CD4-positive, alpha-beta memory T cell (primary cell): ENCODE measurements at regions not wholly inside any gene's neighbourhood (a gene's known extent, or its start where the extent isn't known, plus 50 kb on each side); places are given as distances from the start of the nearest gene placed in this dataset.

Source experiments
- CTCF ChIA-PET: fragments of 350-600 bp; sonication (Branson Sonifier 250); formaldehyde crosslinking; loops from one replicate; lab custom pipeline; 2021; ENCODE audit warnings: inconsistent platforms; ENCODE audit not compliant: partially characterized antibody; lab: Charles Lee
- POLR2A ChIA-PET: fragments of 350-600 bp; sonication (Branson Sonifier 250); formaldehyde crosslinking; loops from one replicate; lab custom pipeline; 2021; ENCODE audit not compliant: partially characterized antibody; lab: Charles Lee
- DNase-seq, 5 donors: peaks; one replicate each; pipeline versions ENCODE4 v3.0.0 to v3.0.0-alpha.2; 2020 to 2022; ENCODE audit warnings: mixed read lengths in 1 of 5
- H3K27ac ChIP-seq: one replicate; pipeline ENCODE4 v1.7.0; 2013; ENCODE audit warnings: low read depth, low read length
- H3K27me3 ChIP-seq: 2 replicates; pipeline ENCODE4 v1.7.0; 2013; ENCODE audit warnings: mild to moderate bottlenecking, low read length, moderate library complexity; ENCODE audit not compliant: insufficient read depth
- H3K36me3 ChIP-seq: 2 replicates; pipeline ENCODE4 v1.7.0; 2013; ENCODE audit warnings: mild to moderate bottlenecking, low read length, moderate library complexity; ENCODE audit not compliant: insufficient read depth
- H3K4me1 ChIP-seq: 2 replicates; pipeline ENCODE4 v1.7.0; 2013; ENCODE audit warnings: mild to moderate bottlenecking, low read length, moderate library complexity; ENCODE audit not compliant: insufficient read depth
- H3K4me3 ChIP-seq, 2 donors: one replicate each; pipeline ENCODE4 v1.7.0; 2013; ENCODE audit warnings: low read length in 2 of 2, mild to moderate bottlenecking in 1 of 2
- H3K9me3 ChIP-seq, 2 donors: one replicate each; pipeline ENCODE4 v1.7.0; 2013; ENCODE audit warnings: low read length in 2 of 2, control low read depth in 1 of 2; ENCODE audit not compliant: control insufficient read depth in 1 of 2
- H3K27ac Mint-ChIP-seq, 7 donors: one replicate each; pipeline ENCODE4 v1.8.0; 2020 to 2021; ENCODE audit warnings: mixed read lengths in 7 of 7, mild to moderate bottlenecking in 6 of 7, inconsistent platforms in 3 of 7, moderate library complexity in 3 of 7
- H3K27me3 Mint-ChIP-seq, 2 donors: one replicate each; pipeline ENCODE4 v1.8.0; 2020 to 2021; ENCODE audit warnings: mixed read lengths in 2 of 2
- H3K36me3 Mint-ChIP-seq, 2 donors: one replicate each; pipeline ENCODE4 v1.8.0; 2020 to 2021; ENCODE audit warnings: mixed read lengths in 2 of 2, inconsistent platforms in 1 of 2, mild to moderate bottlenecking in 1 of 2
- H3K4me1 Mint-ChIP-seq, 4 donors: one replicate each; pipeline ENCODE4 v1.8.0; 2020 to 2021; ENCODE audit warnings: mixed read lengths in 4 of 4, mild to moderate bottlenecking in 1 of 4
- H3K4me3 Mint-ChIP-seq, 8 donors: one replicate each; pipeline ENCODE4 v1.8.0; 2020 to 2021; ENCODE audit warnings: mixed read lengths in 8 of 8, mild to moderate bottlenecking in 7 of 8, moderate library complexity in 6 of 8, inconsistent platforms in 3 of 8
- H3K9me3 Mint-ChIP-seq, 8 donors: one replicate each; pipeline ENCODE4 v1.8.0; 2020 to 2021; ENCODE audit warnings: mixed read lengths in 8 of 8, mild to moderate bottlenecking in 5 of 8, inconsistent platforms in 3 of 8, moderate library complexity in 1 of 8
- intact Hi-C: fragments of 100-400 bp; cut with micrococcal nuclease; formaldehyde crosslinking; loops from one replicate; pipeline ENCODE4 v1.15.1; 2023

DNA sequence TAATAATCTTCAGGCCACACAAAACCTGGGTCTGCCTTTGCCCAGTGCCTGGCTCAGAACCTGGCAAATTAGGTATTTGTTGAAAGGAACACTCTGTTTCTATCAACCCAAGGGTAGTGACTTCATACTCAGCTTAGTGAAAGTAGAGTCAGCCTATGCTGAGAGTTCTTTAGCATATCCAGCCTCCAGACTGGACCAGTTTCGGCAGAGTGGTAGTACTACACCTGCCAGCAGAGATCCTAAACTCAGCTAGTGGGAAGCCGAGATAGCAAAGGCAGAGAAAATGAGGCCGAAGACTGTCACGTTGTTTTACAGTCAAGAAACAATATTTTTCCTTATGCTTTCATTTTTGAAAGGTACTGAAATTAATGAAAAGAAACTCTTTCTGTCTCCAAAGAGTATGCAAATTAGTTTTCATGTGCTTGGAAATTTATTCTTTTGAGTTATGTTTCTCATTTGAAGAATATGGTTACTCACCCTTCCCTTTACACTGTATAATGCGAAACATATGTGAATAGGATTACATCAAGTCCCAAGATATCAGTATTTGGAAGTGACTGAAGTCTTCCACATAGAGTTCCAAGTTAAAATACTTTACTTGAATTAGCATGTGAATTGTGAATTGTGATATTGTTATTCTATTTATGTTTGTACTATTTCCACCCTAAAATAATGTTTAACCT is 52.2 kb upstream of the UGP2 start:
- H3K27ac Mint-ChIP-seq, result peak overlapping the region in 1 of 7 donors; percentile 79
- ChIA-PET CTCF (no interaction called here), POLR2A (no interaction called here)
- Histone ChIP-seq H3K27me3 (no peaks in the 10 kb centered on the region), H3K4me3 (no peak overlapping the region), H3K36me3 (no peaks in the 10 kb centered on the region), H3K4me1 (no peaks in the 10 kb centered on the region), H3K9me3 (no peaks in the 10 kb centered on the region), H3K27ac (no peak overlapping the region)
- H3K4me1 Mint-ChIP-seq, result no peaks in the 10 kb centered on the region
- intact Hi-C loops, result no loop called here
- H3K36me3 Mint-ChIP-seq, result no peaks in the 10 kb centered on the region
- H3K27me3 Mint-ChIP-seq, result no peaks in the 10 kb centered on the region
- no peak for DNase-seq
- H3K4me3 Mint-ChIP-seq, result no peak overlapping the region
- H3K9me3 Mint-ChIP-seq, result peaks cover 0 to 3% (median 0%) of the 10 kb centered on the region in 8 donors

GRCh38 chr2:63790491-63790890 is 51.2 kb upstream of the UGP2 start:
- POLR2A ChIA-PET, result no interaction called here
- intact Hi-C loops, result no loop called here
- Mint-ChIP-seq H3K27me3 (no peaks in the 10 kb centered on the region), H3K9me3 (peaks cover 0 to 4% (median 0%) of the 10 kb centered on the region in 8 donors), H3K4me1 (no peaks in the 10 kb centered on the region), H3K36me3 (no peaks in the 10 kb centered on the region), H3K27ac (no peak overlapping the region), H3K4me3 (no peak overlapping the region)
- DNase-seq, result no peak
- Histone ChIP-seq H3K4me3 (no peak overlapping the region), H3K36me3 (no peaks in the 10 kb centered on the region), H3K9me3 (no peaks in the 10 kb centered on the region), H3K27me3 (no peaks in the 10 kb centered on the region), H3K4me1 (no peaks in the 10 kb centered on the region), H3K27ac (no peak overlapping the region)
- CTCF ChIA-PET, result interaction anchor here (0.5 to 0.9 kb wide), 2 partner anchors 71 to 146 kb away, joined by 3 to 5 read pairs; no protein-coding TSS in a partner anchor

DNA sequence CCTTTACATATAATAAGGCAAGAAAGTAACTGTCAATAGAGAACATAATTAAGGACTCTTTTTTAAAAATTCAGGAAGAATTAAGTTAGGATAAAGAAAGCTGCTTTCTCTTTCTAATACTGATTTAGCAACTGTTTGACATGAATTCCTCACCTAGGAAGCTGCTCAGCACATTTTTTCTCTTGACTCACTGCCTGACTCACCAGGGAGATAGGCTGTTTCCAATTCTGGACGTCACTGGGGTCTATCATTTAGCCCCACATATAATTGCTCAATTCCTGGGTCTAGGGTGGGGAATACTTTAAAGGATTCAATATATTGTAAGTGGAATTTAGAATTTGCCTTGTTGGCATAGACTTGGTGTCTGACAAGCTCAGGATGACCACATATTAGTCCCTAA is 50.8 kb upstream of the UGP2 start:
- CTCF ChIA-PET, result interaction anchor here (0.9 kb wide), 1 partner anchor 70 kb away, joined by 5 read pairs; no protein-coding TSS in a partner anchor
- H3K27ac Mint-ChIP-seq, result no peak overlapping the region
- Histone ChIP-seq H3K27me3 (no peaks in the 10 kb centered on the region), H3K36me3 (no peaks in the 10 kb centered on the region), H3K9me3 (no peaks in the 10 kb centered on the region), H3K4me1 (no peaks in the 10 kb centered on the region), H3K4me3 (no peak overlapping the region), H3K27ac (no peak overlapping the region)
- no peaks in the 10 kb centered on the region for H3K4me1 Mint-ChIP-seq
- no peak for DNase-seq
- no peaks in the 10 kb centered on the region for H3K27me3 Mint-ChIP-seq
- H3K4me3 Mint-ChIP-seq, result no peak overlapping the region
- H3K9me3 Mint-ChIP-seq, result peaks cover 0 to 4% (median 0%) of the 10 kb centered on the region in 8 donors
- intact Hi-C loops, result no loop called here
- POLR2A ChIA-PET, result no interaction called here
- H3K36me3 Mint-ChIP-seq, result no peaks in the 10 kb centered on the region

DNA sequence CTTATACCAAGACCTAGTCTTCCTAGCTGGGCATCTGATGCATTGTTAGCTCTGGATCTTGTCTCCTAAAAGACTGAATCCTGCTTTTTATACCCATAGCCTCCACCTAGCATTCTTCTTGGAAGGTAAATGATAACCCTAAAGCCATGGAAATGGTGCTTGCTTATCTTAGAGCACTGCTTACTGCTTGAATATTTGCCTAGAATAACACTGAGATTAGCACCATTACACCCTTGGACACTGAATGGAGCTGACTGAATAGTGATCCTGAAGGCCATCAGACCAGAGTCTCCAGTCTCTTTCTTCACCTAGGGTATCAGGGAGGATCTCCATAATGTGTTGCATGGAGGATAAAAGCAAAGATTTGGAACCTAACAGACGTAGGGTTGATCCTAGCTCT is 50.3 kb upstream of the UGP2 start:
- Mint-ChIP-seq H3K27me3 (no peaks in the 10 kb centered on the region), H3K9me3 (peaks cover 0 to 4% (median 0%) of the 10 kb centered on the region in 8 donors), H3K36me3 (no peaks in the 10 kb centered on the region), H3K4me1 (no peaks in the 10 kb centered on the region), H3K4me3 (no peak overlapping the region), H3K27ac (no peak overlapping the region)
- Histone ChIP-seq H3K4me3 (no peak overlapping the region), H3K9me3 (no peaks in the 10 kb centered on the region), H3K27me3 (no peaks in the 10 kb centered on the region), H3K36me3 (no peaks in the 10 kb centered on the region), H3K27ac (no peak overlapping the region), H3K4me1 (no peaks in the 10 kb centered on the region)
- intact Hi-C loops, result no loop called here
- DNase-seq, result no peak
- ChIA-PET CTCF (interaction anchor here (0.9 kb wide), 1 partner anchor 70 kb away, joined by 5 read pairs; no protein-coding TSS in a partner anchor), POLR2A (no interaction called here)
